ENCODE measurements at regions not wholly inside any gene's neighbourhood (a gene's known extent, or its start where the extent isn't known, plus 50 kb on each side); places are given as distances from the start of the nearest gene placed in this dataset.

- no peak for TF ChIP-seq ZNF592 (IDR thresholded peaks at IDR 0.05)
- TF ChIP-seq, protein P1, sequence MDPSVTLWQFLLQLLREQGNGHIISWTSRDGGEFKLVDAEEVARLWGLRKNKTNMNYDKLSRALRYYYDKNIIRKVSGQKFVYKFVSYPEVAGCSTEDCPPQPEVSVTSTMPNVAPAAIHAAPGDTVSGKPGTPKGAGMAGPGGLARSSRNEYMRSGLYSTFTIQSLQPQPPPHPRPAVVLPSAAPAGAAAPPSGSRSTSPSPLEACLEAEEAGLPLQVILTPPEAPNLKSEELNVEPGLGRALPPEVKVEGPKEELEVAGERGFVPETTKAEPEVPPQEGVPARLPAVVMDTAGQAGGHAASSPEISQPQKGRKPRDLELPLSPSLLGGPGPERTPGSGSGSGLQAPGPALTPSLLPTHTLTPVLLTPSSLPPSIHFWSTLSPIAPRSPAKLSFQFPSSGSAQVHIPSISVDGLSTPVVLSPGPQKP (IDR thresholded peaks at IDR 0.05; ENCODE audit: low read depth, low read length) = no peak
- TF ChIP-seq HDGF (IDR thresholded peaks at IDR 0.05) = no peak
- TF ChIP-seq ZBED1 (IDR thresholded peaks at IDR 0.05; ENCODE audit: borderline replicate concordance) = no peak
- no peak for TF ChIP-seq POU2F2 (IDR thresholded peaks at IDR 0.05; ENCODE audit: borderline replicate concordance, low read depth, low read length)
- no peak for TF ChIP-seq TCF7 (IDR thresholded peaks at IDR 0.05; ENCODE audit: borderline replicate concordance)
- TF ChIP-seq RUNX3 (IDR thresholded peaks at IDR 0.05; ENCODE audit: low read length) = no peak
- no peak for TF ChIP-seq POLR2AphosphoS5 (IDR thresholded peaks at IDR 0.05; ENCODE audit: low read length)
- no peak for TF ChIP-seq ZNF207 (IDR thresholded peaks at IDR 0.05; ENCODE audit: borderline replicate concordance)
Measured at GRCh38 chr17:6218333-6218732, 148.2 kb downstream of the WSCD1 start (continued).
